ENCODE measurements at regions not wholly inside any gene's neighbourhood (a gene's known extent, or its start where the extent isn't known, plus 50 kb on each side); places are given as distances from the start of the nearest gene placed in this dataset.
"Not testable (repeated sequence)": the region's sequence is repeated elsewhere in the genome, so short reads cannot be mapped to it uniquely, and the experiment has no call there.

GRCh38 chr6:81128671-81129070 lies 623.8 kb downstream of the TENT5A start:
- DNase-seq = no peak

GRCh38 chr6:81126150-81126549 lies 626.3 kb downstream of the TENT5A start:
- no peak for DNase-seq

- no peak for DNase-seq
Measured at GRCh38 chr6:81120280-81120679, 632.2 kb downstream of the TENT5A start.

- DNase-seq = no peak
Measured at GRCh38 chr6:81105998-81106397, 646.5 kb downstream of the TENT5A start.

- no peak for DNase-seq
Measured at GRCh38 chr6:81098109-81098814, 654.2 kb downstream of the TENT5A start.

- not testable (repeated sequence) for DNase-seq
Measured at GRCh38 chr6:81096464-81096863, 656.0 kb downstream of the TENT5A start.

GRCh38 chr6:81093051-81093450 lies 659.4 kb downstream of the TENT5A start:
- DNase-seq = peak; percentile 46 to 57

GRCh38 chr6:81088145-81088544 lies 664.3 kb downstream of the TENT5A start:
- no peak for DNase-seq

GRCh38 chr6:81086991-81087390 lies 665.5 kb downstream of the TENT5A start:
- no peak for DNase-seq

- DNase-seq = no peak
Measured at GRCh38 chr6:81085431-81085790, 667.1 kb downstream of the TENT5A start.

GRCh38 chr6:81084776-81085430 lies 667.6 kb downstream of the TENT5A start:
- DNase-seq = peak; percentile 30 to 35

- no peak for DNase-seq
Measured at GRCh38 chr6:81075974-81076373, 676.5 kb downstream of the TENT5A start.

GRCh38 chr6:81073318-81073717 lies 679.2 kb downstream of the TENT5A start:
- no peak for DNase-seq

- no peak for DNase-seq
Measured at GRCh38 chr6:81071121-81071520, 681.4 kb downstream of the TENT5A start.

GRCh38 chr6:81067057-81067456 lies 685.4 kb downstream of the TENT5A start:
- no peak for DNase-seq

- DNase-seq = no peak
Measured at GRCh38 chr6:81063891-81064290, 688.6 kb downstream of the TENT5A start.

- DNase-seq = no peak
Measured at GRCh38 chr6:81054036-81054435, 698.4 kb downstream of the TENT5A start.

GRCh38 chr6:81051952-81052351 lies 700.5 kb downstream of the TENT5A start:
- no peak for DNase-seq

- DNase-seq = no peak
Measured at GRCh38 chr6:81049425-81050042, 702.9 kb downstream of the TENT5A start.

GRCh38 chr6:81031416-81031815 lies 721.1 kb downstream of the TENT5A start:
- no peak for DNase-seq

- no peak for DNase-seq
Measured at GRCh38 chr6:81026041-81026553, 726.4 kb downstream of the TENT5A start.

- no peak for DNase-seq
Measured at GRCh38 chr6:81023709-81024108, 728.8 kb downstream of the TENT5A start.

- no peak for DNase-seq
Measured at GRCh38 chr6:81023007-81023582, 729.4 kb downstream of the TENT5A start.

Data from right lung (tissue), 2 donors.